GM12878 (cell line): ENCODE measurements at regions not wholly inside any gene's neighbourhood (a gene's known extent, or its start where the extent isn't known, plus 50 kb on each side); places are given as distances from the start of the nearest gene placed in this dataset.

Experiments used
- ATAC-seq: fragments of 200-7000 bp; cut with Tn5 transposase; 3 replicates; pipeline ENCODE4 v1.9.1; 2020; ENCODE audit warnings: mild to moderate bottlenecking, moderate library complexity
- BruUV-seq: library from RNA; stranded (reverse); fragments of 400-500 nt; replicated peaks from 2 replicates; lab custom pipeline; 2021; lab: Mats Ljungman, UMichigan
- CTCF ChIA-PET: fragments of 300-600 bp; sonication (Branson Sonifier 250); formaldehyde crosslinking; extraction: SDS; loops from one replicate; lab custom pipeline; 2021; ENCODE audit warnings: inconsistent platforms; lab: Yijun Ruan, JAX
- POLR2A ChIA-PET: fragments of 350-600 bp; formaldehyde crosslinking; extraction: SDS; loops from one replicate; lab custom pipeline; 2021; ENCODE audit warnings: inconsistent platforms; lab: Charles Lee
- RAD21 ChIA-PET: fragments of 300-600 bp; sonication (Branson Sonifier 250); formaldehyde crosslinking; loops from one replicate; lab custom pipeline; 2023; ENCODE audit warnings: antibody characterized with exemption; ENCODE audit not compliant: unreplicated experiment; lab: Charles Lee
- SMC1A ChIA-PET: fragments of 300-600 bp; sonication (Branson Sonifier 250); formaldehyde crosslinking; loops from one replicate; lab custom pipeline; 2023; ENCODE audit not compliant: unreplicated experiment, uncharacterized antibody; lab: Charles Lee
- DNase-seq: peaks from one replicate; pipeline ENCODE4 v3.0.0-alpha.2; 2011; ENCODE audit warnings: low read depth, low spot score
- FAIRE-seq: peaks from 3 replicates; lab custom pipeline; 2011; peaks lifted over from hg19 to GRCh38; lab: Jason Lieb, UNC
- H2AFZ ChIP-seq: 2 replicates; pipeline ENCODE4 v1.6.0; 2011; ENCODE audit warnings: low read depth, low read length, control low read depth; ENCODE audit not compliant: control insufficient read depth
- H3K27ac ChIP-seq: 2 replicates; pipeline ENCODE4 v1.5.1; 2011; ENCODE audit warnings: control low read depth; ENCODE audit not compliant: control insufficient read depth, insufficient read depth
- H3K27me3 ChIP-seq, 2 experiments: replicated peaks in 1 of 2; 2 replicates each; pipeline versions ENCODE4 v1.6.0 to v1.6.1; 2011; ENCODE audit warnings: low read length in 1 of 2; ENCODE audit not compliant: control insufficient read depth in 2 of 2, insufficient read depth in 2 of 2
- H3K36me3 ChIP-seq, 2 experiments: 2 replicates each; pipeline ENCODE4 v1.5.1; 2011; ENCODE audit warnings: low read length in 1 of 2; ENCODE audit not compliant: control insufficient read depth in 2 of 2, insufficient read depth in 2 of 2
- H3K4me1 ChIP-seq: 2 replicates; pipeline ENCODE4 v1.6.1; 2011; ENCODE audit warnings: mild to moderate bottlenecking, low read length, moderate library complexity, mixed read lengths; ENCODE audit not compliant: control insufficient read depth, insufficient read depth
- H3K4me2 ChIP-seq: 2 replicates; pipeline ENCODE4 v1.6.0; 2011; ENCODE audit warnings: control low read depth; ENCODE audit not compliant: control insufficient read depth, insufficient read depth
- H3K4me3 ChIP-seq: fragments of 200-600 bp; sonication (generic); 2 replicates; pipeline ENCODE4 v1.5.1; 2016
- H3K79me2 ChIP-seq: 2 replicates; pipeline ENCODE4 v1.6.0; 2011; ENCODE audit warnings: low read length; ENCODE audit not compliant: control insufficient read depth, insufficient read depth
- H3K9ac ChIP-seq: 2 replicates; pipeline ENCODE4 v1.8.0; 2011; ENCODE audit warnings: low read length, control low read depth, mixed read lengths; ENCODE audit not compliant: control insufficient read depth, insufficient read depth
- H3K9me3 ChIP-seq: replicated peaks from 3 replicates; pipeline ENCODE4 v1.5.1; 2011; ENCODE audit warnings: mild to moderate bottlenecking, low read length; ENCODE audit not compliant: control insufficient read depth, insufficient read depth
- H4K20me1 ChIP-seq: 2 replicates; pipeline ENCODE4 v1.6.0; 2011; ENCODE audit not compliant: control insufficient read depth, insufficient read depth
- BCL11A ChIP-seq: IDR thresholded peaks from 2 replicates; pipeline ENCODE4 v1.6.1; 2011; ENCODE audit warnings: low read depth, low read length
- EZH2 ChIP-seq: IDR thresholded peaks from 2 replicates; pipeline ENCODE4 v1.6.1; 2012; ENCODE audit warnings: low read depth, mild to moderate bottlenecking, control low read depth, inconsistent platforms, low read length, borderline replicate concordance; ENCODE audit not compliant: control insufficient read depth
- FOS ChIP-seq: IDR thresholded peaks from 3 replicates; pipeline ENCODE4 v1.6.1; 2011; ENCODE audit warnings: borderline replicate concordance; ENCODE audit not compliant: insufficient read length; ENCODE audit errors: extremely low read depth
- SIN3A ChIP-seq: IDR thresholded peaks from 2 replicates; pipeline ENCODE4 v1.6.1; 2012; ENCODE audit warnings: low read depth, low read length, improper control_type of control experiment
- SMC3 ChIP-seq: IDR thresholded peaks from 2 replicates; pipeline ENCODE4 v1.6.1; 2011; ENCODE audit warnings: low read length, improper control_type of control experiment, borderline replicate concordance
- SPI1 ChIP-seq: IDR thresholded peaks from 2 replicates; pipeline ENCODE4 v1.6.1; 2011; ENCODE audit warnings: low read depth, mild to moderate bottlenecking, low read length, moderate library complexity, borderline replicate concordance; ENCODE audit not compliant: insufficient read depth
- SUZ12 ChIP-seq: fragments of 200-600 bp; sonication (generic); IDR thresholded peaks from one replicate; pipeline ENCODE4 v1.6.1; 2018; ENCODE audit warnings: antibody characterized with exemption, mild to moderate bottlenecking; ENCODE audit not compliant: unreplicated experiment
- WRNIP1 ChIP-seq: IDR thresholded peaks from 2 replicates; pipeline ENCODE4 v1.6.1; 2011; ENCODE audit warnings: low read depth, low read length, improper control_type of control experiment, borderline replicate concordance
- ZSCAN29 ChIP-seq: fragments of 450-650 bp; IDR thresholded peaks from 2 replicates; pipeline ENCODE4 v1.6.1; 2017; ENCODE audit warnings: mild to moderate bottlenecking, moderate library complexity
- WGBS: methylation state at CpG from one replicate; pipeline ENCODE4 v1.1.6; 2016; ENCODE audit warnings: low lambda C conversion rate; ENCODE audit not compliant: insufficient replicate concordance, insufficient coverage; ENCODE audit errors: missing lambda C conversion rate; 5-methylcytosine and 5-hydroxymethylcytosine counted together
- in situ Hi-C: fragments of 300-500 bp; cut with MboI; formaldehyde crosslinking; loops from 9 replicates; pipeline ENCODE4 v1.14.3; 2018; ENCODE audit warnings: mixed read lengths
- intact Hi-C: fragments of 100-400 bp; cut with micrococcal nuclease; formaldehyde crosslinking; loops from one replicate; pipeline ENCODE4 v1.14.2; 2022; ENCODE audit not compliant: unreplicated experiment
- TF ChIP-seq, protein P1 (sequence below): fragments of 450-650 bp; IDR thresholded peaks from 2 replicates; pipeline ENCODE4 v1.6.1; 2018; ENCODE audit warnings: mild to moderate bottlenecking, low read depth, moderate library complexity; ENCODE audit not compliant: partially characterized antibody

- BruUV-seq = no TSS peak
- Histone ChIP-seq H2AFZ (no peak overlapping the region), H4K20me1 (no peaks in the 10 kb centered on the region), H3K4me1 (no peaks in the 10 kb centered on the region), H3K4me3 (no peak overlapping the region), H3K4me2 (no peak overlapping the region), H3K36me3 (no peaks in the 10 kb centered on the region)
- RAD21 ChIA-PET = no interaction called here
- WGBS = 0% methylated on average over 3 of the region's 4 CpGs
- SMC1A ChIA-PET = interaction anchor here (1.4 kb wide), 1 partner anchor 35 kb away, joined by 3 read pairs; no protein-coding TSS in a partner anchor
- in situ Hi-C loops (no loop called here), intact Hi-C loops (no loop called here)
- CTCF ChIA-PET = interaction anchor here (1.4 kb wide), 1 partner anchor 34 kb away, joined by 7 read pairs; no protein-coding TSS in a partner anchor
- DNase-seq (no peak), FAIRE-seq (no peak)
- TF ChIP-seq SUZ12 (no peak), BCL11A (no peak), EZH2 (no peak), SIN3A (no peak), SMC3 (no peak), SPI1 (no peak), FOS (no peak), WRNIP1 (no peak), ZSCAN29 (no peak)
- TF ChIP-seq, protein P1, sequence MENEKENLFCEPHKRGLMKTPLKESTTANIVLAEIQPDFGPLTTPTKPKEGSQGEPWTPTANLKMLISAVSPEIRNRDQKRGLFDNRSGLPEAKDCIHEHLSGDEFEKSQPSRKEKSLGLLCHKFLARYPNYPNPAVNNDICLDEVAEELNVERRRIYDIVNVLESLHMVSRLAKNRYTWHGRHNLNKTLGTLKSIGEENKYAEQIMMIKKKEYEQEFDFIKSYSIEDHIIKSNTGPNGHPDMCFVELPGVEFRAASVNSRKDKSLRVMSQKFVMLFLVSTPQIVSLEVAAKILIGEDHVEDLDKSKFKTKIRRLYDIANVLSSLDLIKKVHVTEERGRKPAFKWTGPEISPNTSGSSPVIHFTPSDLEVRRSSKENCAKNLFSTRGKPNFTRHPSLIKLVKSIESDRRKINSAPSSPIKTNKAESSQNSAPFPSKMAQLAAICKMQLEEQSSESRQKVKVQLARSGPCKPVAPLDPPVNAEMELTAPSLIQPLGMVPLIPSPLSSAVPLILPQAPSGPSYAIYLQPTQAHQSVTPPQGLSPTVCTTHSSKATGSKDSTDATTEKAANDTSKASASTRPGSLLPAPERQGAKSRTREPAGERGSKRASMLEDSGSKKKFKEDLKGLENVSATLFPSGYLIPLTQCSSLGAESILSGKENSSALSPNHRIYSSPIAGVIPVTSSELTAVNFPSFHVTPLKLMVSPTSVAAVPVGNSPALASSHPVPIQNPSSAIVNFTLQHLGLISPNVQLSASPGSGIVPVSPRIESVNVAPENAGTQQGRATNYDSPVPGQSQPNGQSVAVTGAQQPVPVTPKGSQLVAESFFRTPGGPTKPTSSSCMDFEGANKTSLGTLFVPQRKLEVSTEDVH = no peak
- TF ChIP-seq, all 136 proteins: peak for 0
- Histone ChIP-seq H3K9me3 (no peaks in the 10 kb centered on the region), H3K27ac (no peak overlapping the region), H3K9ac (no peak overlapping the region), H3K27me3 (no peaks in the 10 kb centered on the region), H3K79me2 (no peaks in the 10 kb centered on the region)
- no peak for ATAC-seq
- POLR2A ChIA-PET = no interaction called here
Observed at GRCh38 chr2:187615364-187615763, 61.1 kb upstream of the TFPI start.
